Ascending aorta (tissue), 2 donors: ENCODE measurements at regions not wholly inside any gene's neighbourhood (a gene's known extent, or its start where the extent isn't known, plus 50 kb on each side); places are given as distances from the start of the nearest gene placed in this dataset.

Experiments used
- DNase-seq, 2 donors: peaks; one replicate each; pipeline ENCODE4 v3.0.0-alpha.2; 2019; ENCODE audit warnings: low spot score in 2 of 2
- H3K27ac ChIP-seq, 2 donors: fragments of 200-600 bp; sonication (generic); one replicate each; pipeline ENCODE4 v1.5.1; 2016 to 2017; ENCODE audit warnings: mild to moderate bottlenecking in 1 of 2
- H3K27me3 ChIP-seq: fragments of 200-600 bp; sonication (generic); one replicate; pipeline ENCODE4 v1.5.1; 2017
- H3K36me3 ChIP-seq, 2 donors: fragments of 200-600 bp; sonication (generic); one replicate each; pipeline ENCODE4 v1.5.1; 2016
- H3K4me1 ChIP-seq, 2 donors: fragments of 200-600 bp; sonication (generic); one replicate each; pipeline ENCODE4 v1.5.1; 2016 to 2017; ENCODE audit warnings: mild to moderate bottlenecking in 1 of 2
- H3K4me3 ChIP-seq, 2 donors: fragments of 200-600 bp; sonication (generic); one replicate each; pipeline ENCODE4 v1.5.1; 2016 to 2017; ENCODE audit warnings: mild to moderate bottlenecking in 1 of 2
- H3K9me3 ChIP-seq, 2 donors: fragments of 200-600 bp; sonication (generic); one replicate each; pipeline ENCODE4 v1.5.1; 2016
- CTCF ChIP-seq, 3 experiments: fragments of 200-600 bp in 2 of 3; fragments of 450-650 bp in 1 of 3; sonication (generic) in 2 of 3; IDR thresholded peaks; one replicate each; pipeline ENCODE4 v1.5.1; 2016 to 2019; ENCODE audit warnings: antibody characterized with exemption in 3 of 3, mild to moderate bottlenecking in 1 of 3, moderate library complexity in 1 of 3
- intact Hi-C: fragments of 100-400 bp; cut with DNase I; formaldehyde crosslinking; loops from one replicate; pipeline ENCODE4 v1.15.1; 2023

DNA sequence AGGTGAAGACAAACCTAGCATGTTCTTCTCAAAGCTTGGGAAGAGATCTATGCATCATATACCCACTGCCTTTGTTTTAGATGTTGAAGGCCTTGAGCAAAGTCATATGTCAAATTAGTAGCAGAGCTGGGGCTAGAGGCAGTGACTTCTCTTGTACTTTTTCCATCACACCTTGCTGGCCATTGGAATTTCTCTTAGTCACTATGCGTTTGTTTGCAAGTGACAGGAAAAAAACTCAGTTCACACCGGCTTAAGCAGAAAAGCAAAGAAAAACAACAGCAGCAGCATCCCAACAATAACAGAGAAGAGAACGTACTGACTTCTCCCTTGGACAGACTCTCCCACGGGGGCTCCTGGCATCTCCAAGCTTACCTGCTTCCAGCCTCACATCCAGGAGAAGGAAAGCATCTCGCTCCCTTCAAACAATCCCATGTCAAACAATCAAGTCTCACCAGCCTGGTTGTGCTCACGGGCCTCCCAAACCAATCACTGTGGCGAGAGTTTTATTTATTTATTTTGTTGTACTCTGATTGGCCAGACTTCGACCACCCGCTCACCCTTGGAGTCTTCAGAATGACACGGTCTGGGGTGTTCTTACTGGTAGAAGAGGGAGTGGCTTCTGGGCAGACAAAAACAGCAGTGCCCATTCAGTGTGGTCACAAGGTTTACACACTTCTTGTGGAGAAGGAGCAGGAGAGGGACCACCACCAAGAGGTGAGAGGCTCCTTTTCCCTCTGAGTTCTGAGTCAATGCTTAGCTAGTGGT lies 83.8 kb upstream of the STC2 start:
- H3K36me3 ChIP-seq: no peaks in the 10 kb centered on the region
- intact Hi-C loops: no loop called here

DNA sequence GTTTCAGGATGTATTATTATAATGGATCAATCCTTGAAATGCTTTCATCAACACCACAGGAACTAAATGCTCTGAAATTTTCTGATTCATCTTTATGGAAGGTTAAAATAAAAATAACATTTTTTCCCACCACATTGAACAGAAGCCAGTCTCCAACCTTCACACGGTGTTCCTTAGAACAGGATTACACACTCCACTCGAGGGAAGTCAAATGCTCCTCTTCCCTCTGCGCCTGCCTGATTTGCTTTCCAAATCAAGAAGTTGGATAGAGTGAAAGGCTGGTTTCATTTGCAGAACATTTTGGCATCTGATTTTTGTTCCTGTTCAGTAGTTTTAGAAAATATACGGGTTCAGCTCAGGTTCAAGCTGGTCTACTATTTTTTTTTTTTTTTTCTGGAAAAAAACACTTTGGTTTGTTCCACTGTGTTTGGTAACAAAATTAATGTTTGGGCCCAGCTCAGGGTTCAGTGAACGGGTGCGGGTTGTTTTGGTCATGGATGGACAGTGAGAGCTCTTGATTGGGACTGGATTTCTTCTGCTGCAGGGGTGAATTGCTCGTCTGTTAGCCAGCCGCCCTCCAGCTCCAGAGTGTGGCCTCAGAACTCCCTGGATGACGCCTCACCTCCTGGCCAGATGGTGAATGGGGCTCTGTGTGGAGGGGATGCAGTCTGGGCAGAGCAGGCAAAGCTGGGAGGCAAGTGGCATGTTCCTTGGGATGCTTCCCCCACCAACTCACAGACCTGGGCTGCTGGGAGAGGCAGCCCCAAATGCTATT lies 82.4 kb upstream of the STC2 start:
- H3K36me3 ChIP-seq: no peaks in the 10 kb centered on the region
- no peak for DNase-seq
- H3K9me3 ChIP-seq: no peaks in the 10 kb centered on the region
- H3K27ac ChIP-seq: no peak overlapping the region
- intact Hi-C loops: no loop called here
- no peak overlapping the region for H3K4me3 ChIP-seq
- H3K27me3 ChIP-seq: no peaks in the 10 kb centered on the region
- no peaks in the 10 kb centered on the region for H3K4me1 ChIP-seq
- TF ChIP-seq CTCF (IDR thresholded peaks at IDR 0.05): no peak

More for the DNA sequence above, 83.8 kb upstream of the STC2 start:
- no peak overlapping the region for H3K4me3 ChIP-seq
- H3K9me3 ChIP-seq: no peaks in the 10 kb centered on the region
- H3K27me3 ChIP-seq: no peaks in the 10 kb centered on the region
- no peak overlapping the region for H3K27ac ChIP-seq
- no peak for DNase-seq
- no peak for TF ChIP-seq CTCF (IDR thresholded peaks at IDR 0.05)
- no peaks in the 10 kb centered on the region for H3K4me1 ChIP-seq

- H3K4me1 ChIP-seq: no peaks in the 10 kb centered on the region
- no peak for TF ChIP-seq CTCF (IDR thresholded peaks at IDR 0.05)
- no peaks in the 10 kb centered on the region for H3K36me3 ChIP-seq
- DNase-seq: no peak
- intact Hi-C loops: no loop called here
- no peak overlapping the region for H3K4me3 ChIP-seq
- no peaks in the 10 kb centered on the region for H3K27me3 ChIP-seq
- no peaks in the 10 kb centered on the region for H3K9me3 ChIP-seq
- H3K27ac ChIP-seq: no peak overlapping the region
Measured at GRCh38 chr5:173408946-173409345, 80.7 kb upstream of the STC2 start.

DNA sequence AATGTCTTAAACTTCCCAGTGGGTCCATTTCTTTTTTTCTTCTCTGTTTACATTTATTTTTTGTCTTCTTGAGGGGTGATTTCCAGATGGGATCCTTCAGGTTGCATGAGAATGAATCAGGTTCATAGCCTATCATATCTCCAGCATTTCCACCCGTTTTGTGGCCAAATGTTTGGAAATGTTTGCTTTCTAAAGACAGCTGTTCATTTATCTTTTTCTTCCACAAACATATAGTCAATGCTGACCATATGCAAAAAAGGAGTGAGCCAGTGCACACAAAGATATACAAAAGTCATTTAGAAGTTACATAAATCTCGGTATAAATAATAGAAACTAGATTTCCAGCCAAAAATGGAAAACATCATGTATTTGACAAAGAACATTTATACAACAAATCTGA lies 71.6 kb upstream of the STC2 start:
- no peak overlapping the region for H3K4me3 ChIP-seq
- DNase-seq: no peak
- H3K4me1 ChIP-seq: no peaks in the 10 kb centered on the region
- H3K36me3 ChIP-seq: no peaks in the 10 kb centered on the region
- H3K27ac ChIP-seq: no peak overlapping the region
- H3K27me3 ChIP-seq: no peaks in the 10 kb centered on the region
- intact Hi-C loops: no loop called here
- no peaks in the 10 kb centered on the region for H3K9me3 ChIP-seq
- TF ChIP-seq CTCF (IDR thresholded peaks at IDR 0.05): no peak

GRCh38 chr5:173397516-173397915 lies 69.3 kb upstream of the STC2 start:
- H3K36me3 ChIP-seq: no peaks in the 10 kb centered on the region
- DNase-seq: no peak
- H3K27ac ChIP-seq: no peak overlapping the region
- TF ChIP-seq CTCF (IDR thresholded peaks at IDR 0.05): no peak
- intact Hi-C loops: no loop called here
- H3K4me1 ChIP-seq: no peaks in the 10 kb centered on the region
- H3K4me3 ChIP-seq: no peak overlapping the region
- no peaks in the 10 kb centered on the region for H3K27me3 ChIP-seq
- no peaks in the 10 kb centered on the region for H3K9me3 ChIP-seq
